Astrocyte (in vitro differentiated cells and primary cell): ENCODE measurements at regions not wholly inside any gene's neighbourhood (a gene's known extent, or its start where the extent isn't known, plus 50 kb on each side); places are given as distances from the start of the nearest gene placed in this dataset.

Experiments
- EZH2 ChIP-seq: IDR thresholded peaks from 2 replicates; pipeline ENCODE4 v1.6.1; 2012; ENCODE audit warnings: mild to moderate bottlenecking, low read length, inconsistent platforms; ENCODE audit not compliant: insufficient read depth
- TF ChIP-seq, protein P1 (sequence below): IDR thresholded peaks from 2 replicates; pipeline ENCODE4 v1.5.1; 2011; ENCODE audit warnings: low read depth, mild to moderate bottlenecking, inconsistent platforms, low read length, moderate library complexity; ENCODE audit not compliant: insufficient read depth

GRCh38 chr5:63768221-63768620, 194.0 kb downstream of the HTR1A start:
- TF ChIP-seq, protein P1, sequence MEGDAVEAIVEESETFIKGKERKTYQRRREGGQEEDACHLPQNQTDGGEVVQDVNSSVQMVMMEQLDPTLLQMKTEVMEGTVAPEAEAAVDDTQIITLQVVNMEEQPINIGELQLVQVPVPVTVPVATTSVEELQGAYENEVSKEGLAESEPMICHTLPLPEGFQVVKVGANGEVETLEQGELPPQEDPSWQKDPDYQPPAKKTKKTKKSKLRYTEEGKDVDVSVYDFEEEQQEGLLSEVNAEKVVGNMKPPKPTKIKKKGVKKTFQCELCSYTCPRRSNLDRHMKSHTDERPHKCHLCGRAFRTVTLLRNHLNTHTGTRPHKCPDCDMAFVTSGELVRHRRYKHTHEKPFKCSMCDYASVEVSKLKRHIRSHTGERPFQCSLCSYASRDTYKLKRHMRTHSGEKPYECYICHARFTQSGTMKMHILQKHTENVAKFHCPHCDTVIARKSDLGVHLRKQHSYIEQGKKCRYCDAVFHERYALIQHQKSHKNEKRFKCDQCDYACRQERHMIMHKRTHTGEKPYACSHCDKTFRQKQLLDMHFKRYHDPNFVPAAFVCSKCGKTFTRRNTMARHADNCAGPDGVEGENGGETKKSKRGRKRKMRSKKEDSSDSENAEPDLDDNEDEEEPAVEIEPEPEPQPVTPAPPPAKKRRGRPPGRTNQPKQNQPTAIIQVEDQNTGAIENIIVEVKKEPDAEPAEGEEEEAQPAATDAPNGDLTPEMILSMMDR = no peak
- TF ChIP-seq EZH2 = no peak
